ENCODE measurements at regions not wholly inside any gene's neighbourhood (a gene's known extent, or its start where the extent isn't known, plus 50 kb on each side); places are given as distances from the start of the nearest gene placed in this dataset.

GRCh38 chr5:164869325-164869724 lies 1363.9 kb downstream of the MAT2B start:
- no peak for TF ChIP-seq EZH2 (IDR thresholded peaks at IDR 0.05)
- no peak for TF ChIP-seq POLR2AphosphoS5 (IDR thresholded peaks at IDR 0.05; ENCODE audit: borderline replicate concordance, low read depth, low read length)
